Ramos (cell line): ENCODE measurements at regions not wholly inside any gene's neighbourhood (a gene's known extent, or its start where the extent isn't known, plus 50 kb on each side); places are given as distances from the start of the nearest gene placed in this dataset.
"Not testable (repeated sequence)": the region's sequence is repeated elsewhere in the genome, so short reads cannot be mapped to it uniquely, and the experiment has no call there.

Source experiments
- in situ Hi-C: fragments of 300-500 bp; cut with MboI; formaldehyde crosslinking; loops from one replicate; pipeline ENCODE4 v1.14.3; 2022; ENCODE audit warnings: low sequenced_read_pairs; ENCODE audit not compliant: unreplicated experiment

DNA sequence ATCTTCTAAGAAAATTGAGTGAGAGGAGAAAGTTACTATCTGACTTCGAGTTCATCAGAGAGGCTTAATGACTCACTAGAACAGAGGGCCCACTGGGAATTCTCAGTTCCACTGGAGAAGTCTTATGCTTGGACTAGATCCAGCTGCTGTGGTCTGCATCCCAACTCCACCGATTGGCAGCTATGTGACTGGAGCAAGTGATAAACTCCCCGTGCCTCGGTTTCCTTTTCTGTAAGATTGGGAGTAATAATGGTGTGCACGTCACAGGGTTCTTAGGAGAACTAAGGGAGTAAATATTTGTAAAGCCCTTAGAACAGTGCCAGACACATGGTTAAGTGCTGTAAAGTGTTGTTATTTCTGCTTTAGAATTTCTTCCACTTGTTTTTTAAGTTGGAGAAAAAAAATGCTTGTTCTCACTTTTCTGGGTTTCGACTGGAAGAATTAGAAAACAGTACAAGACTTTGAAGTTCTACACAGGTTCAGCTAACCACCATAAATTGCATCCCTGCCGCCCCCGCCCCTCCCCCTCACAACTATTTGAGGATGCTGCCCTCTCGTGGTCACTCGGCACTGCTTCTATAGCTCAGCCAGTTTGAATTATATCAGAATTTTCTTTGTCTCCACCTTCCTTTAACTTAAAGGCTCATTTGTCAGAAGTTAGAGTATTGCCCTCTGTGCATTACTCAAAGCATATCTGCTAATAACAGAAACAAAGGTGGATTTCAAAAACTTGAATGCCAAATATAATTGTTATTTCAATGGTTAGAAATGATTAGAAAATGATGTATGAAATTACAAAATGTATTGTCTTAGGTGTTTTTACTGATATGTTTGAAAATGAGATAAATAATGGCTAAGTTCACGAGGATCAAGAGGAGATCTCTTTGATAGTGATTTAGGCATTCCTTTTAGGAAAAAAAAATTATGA is 95.0 kb upstream of the IFNGR1 start:
- in situ Hi-C loops = loop anchor here (5.0 kb wide), 1 partner anchor 222 kb away; no protein-coding TSS in a partner anchor

DNA sequence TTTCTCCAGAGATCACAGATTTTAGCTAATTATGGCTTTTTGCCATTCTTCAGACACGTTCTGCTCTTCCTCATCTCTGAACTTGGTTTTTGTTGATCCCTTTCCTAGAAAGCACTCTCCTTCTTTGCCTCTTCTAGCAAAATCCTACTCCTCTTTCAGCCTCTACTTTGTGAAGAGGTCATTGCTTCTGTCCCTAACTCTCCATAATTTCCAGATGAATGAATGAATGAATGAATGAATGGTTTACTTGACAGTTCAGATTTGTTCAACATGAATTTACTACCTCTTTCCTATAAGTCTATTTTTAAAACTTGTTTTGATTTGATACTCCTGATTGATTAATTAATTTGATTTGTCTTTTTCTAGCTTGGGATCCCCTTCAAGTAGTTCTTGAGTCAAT is 94.0 kb upstream of the IFNGR1 start:
- in situ Hi-C loops = loop anchor here (5.0 kb wide), 1 partner anchor 221 kb away; no protein-coding TSS in a partner anchor

DNA sequence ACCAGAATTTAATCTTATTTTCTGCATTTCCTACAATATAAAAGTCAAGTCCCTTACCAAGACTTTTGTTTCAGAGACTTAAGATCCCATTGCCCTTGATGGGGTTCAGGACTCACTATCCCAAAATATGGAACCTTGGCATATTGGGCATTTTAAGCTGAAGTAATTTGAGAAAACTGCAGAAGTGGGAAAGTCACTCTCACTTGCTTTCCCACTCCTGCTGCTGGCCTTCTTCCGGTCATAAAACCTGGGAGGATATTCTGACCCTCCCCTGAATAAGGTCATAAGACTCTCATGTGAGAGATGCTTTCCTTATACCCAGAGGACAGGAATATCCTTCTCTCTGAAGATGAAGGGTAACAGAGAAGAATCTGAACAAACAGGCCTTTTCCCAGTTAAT is 92.8 kb upstream of the IFNGR1 start:
- in situ Hi-C loops = loop anchor here (5.0 kb wide), 1 partner anchor 220 kb away; no protein-coding TSS in a partner anchor

DNA sequence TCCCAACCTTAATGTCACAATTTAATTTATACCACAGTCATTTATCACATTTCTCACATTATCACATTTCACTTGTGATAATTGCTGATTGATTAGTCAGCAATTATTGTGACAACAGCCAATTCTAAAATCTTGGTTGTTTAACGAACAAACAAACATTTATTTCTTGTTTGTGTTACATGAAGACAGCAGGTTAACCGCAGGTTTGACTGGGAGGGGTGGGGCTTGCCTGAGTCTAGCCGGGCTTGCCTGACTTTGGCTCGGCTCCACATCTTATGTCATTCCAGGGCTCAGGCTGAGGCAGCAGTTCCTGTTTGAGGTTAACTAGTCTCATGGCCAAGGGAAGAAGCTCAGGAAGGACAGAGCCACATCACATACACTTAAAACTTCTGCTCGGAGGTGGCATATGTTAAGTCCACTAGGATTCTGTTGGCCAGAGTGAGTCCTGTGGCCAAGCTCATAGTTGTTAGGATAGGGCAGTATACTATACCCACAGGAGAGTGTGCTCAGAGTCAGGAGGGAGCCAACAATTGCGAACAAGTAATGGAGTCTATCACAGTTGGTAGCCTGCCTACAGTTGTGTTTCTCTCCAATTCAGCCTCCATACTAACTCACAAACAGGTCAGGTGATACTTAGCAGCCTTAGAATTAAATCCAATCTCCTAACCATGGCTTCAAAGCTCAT is 90.0 kb upstream of the IFNGR1 start:
- in situ Hi-C loops = no loop called here

DNA sequence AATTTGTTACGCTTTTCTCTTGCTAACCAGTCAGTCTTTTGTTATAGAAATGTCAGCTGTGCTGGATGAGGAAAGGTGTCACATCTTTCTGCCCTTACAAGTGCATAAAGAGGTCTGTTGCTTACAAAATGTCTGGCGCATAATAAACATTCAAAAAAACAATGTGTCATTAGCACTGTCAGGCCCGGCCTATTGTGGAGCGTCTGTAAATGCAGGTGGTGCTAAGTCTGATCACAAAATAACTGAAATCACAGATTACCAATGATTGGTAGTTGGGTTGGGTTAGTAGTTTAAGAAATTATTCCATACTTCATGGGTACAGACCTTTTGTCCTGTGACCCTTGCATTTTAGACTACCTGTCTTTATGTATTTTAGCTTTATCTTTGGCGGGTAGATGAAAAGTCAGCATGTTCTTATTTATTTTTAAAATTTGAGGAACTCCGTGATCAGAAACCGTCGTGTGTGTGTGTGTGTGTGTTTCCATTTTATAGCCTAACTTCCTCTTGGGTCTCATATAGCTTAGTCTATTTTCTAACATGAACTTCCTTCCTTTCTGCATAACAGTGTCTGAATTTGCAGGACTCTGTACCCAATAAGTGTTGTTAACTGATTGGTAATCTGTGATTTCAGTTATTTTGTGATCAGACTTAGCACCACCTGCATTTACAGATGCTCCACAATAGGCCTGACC is 88.1 kb upstream of the IFNGR1 start:
- in situ Hi-C loops = no loop called here

DNA sequence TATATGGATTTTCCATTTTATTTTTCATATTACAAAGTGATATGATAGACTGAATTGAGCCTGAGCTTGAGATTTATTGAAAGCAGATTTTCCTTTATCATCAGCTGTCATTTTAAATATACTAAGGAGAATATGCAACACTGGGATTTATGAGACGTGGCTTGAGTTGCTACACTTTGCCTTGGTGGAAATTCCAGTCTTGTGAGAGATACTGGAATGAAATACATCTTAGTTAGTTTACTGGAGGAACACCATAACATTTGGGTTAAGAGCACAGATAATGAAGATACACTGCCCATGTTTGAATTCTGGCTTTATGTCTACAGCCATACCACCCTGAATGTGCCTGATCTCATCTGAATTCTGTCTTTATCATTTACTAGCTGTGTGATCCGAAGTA is 86.5 kb upstream of the IFNGR1 start:
- in situ Hi-C loops = no loop called here

DNA sequence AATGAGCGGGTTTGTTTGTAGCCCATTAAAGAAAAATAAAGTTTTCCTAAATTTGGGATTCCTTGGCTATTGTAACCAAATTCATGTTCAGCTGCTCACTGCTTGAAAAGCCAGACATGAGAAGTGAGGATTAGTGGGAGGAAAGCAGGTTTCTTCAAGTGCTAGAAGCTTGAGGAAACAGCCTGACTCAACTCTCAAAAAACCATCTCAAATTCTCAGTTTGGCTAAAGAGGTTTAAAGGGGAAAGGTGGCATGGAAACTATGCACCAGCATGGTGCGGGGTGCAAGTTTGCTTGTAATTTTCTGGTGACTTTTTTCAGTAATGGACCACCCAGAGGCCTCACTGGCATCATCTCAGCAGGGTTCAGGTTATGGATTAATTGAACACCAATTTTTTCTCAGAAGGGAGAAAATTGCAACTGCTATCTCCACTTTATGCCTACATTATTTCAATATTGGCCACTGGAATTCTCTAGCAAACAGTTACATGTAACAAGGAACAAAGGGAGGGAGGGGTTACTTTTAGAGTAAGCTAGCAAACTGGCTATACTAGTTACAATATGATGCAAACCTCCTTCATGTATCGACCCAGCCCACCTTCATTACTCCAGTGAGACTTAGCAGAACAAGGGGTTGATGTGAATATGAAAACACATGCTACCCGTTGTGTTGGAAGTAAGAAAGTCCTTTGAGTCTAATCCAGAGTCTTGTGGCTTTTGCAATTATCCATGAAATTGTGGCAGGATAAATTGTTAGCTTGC is 85.0 kb upstream of the IFNGR1 start:
- in situ Hi-C loops = no loop called here

DNA sequence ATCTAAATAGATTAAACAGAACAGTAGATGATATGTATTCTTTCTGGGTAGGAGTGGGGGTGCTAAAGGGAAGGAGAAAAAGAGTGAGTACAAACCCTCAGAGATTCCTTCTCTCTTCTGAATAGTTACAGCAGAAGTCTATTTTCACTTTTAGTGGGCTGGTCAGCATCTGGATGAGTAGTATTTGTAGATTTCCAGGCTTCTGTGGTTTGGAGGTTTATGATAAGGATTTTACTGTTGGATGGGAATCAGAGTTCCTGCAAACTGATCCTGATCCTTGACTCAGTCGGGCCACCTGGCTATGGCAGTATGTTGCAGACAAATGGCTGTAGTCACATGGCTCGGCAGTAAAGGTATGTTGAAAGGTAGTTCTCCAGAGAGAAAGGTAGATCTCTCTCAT is 84.3 kb upstream of the IFNGR1 start:
- in situ Hi-C loops = no loop called here

DNA sequence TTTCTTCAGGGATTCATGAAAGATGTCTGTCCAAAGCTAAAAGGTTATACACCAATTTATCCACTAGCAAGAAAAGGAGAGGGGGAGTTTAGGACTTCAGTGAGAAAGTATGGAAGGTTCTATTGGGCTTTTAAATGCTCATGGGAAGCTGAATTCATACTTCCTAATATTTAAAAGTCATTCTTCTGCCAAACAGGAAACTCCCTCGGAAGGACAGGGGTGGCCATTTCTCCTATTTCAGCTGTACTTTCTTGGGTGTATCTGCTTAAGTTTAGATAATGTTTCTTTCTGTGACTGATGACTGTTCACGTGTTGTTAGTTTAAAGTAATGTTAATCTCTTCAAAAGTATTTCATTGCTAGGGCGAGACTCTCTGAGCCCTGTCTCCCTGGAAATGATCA is 80.5 kb upstream of the IFNGR1 start:
- in situ Hi-C loops = no loop called here

DNA sequence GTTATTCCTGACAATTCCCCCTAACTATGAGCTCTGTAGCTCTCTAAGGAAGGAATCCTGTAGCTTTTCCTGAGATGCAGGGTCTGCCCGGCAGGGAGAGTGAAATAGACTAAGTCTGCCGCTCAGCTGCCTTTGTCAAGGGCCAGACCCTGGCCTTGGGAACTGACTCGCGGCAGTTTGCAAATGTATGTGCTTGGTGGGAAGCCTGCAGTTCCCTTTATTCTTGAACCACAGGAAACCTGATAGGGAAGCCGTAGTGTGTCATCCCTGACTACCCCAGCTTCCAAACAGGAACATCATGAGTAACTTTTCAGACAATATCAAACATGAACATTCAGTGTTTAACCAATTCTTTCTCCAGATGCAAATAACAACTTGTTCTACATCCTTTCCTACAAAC is 78.7 kb upstream of the IFNGR1 start:
- in situ Hi-C loops = no loop called here

DNA sequence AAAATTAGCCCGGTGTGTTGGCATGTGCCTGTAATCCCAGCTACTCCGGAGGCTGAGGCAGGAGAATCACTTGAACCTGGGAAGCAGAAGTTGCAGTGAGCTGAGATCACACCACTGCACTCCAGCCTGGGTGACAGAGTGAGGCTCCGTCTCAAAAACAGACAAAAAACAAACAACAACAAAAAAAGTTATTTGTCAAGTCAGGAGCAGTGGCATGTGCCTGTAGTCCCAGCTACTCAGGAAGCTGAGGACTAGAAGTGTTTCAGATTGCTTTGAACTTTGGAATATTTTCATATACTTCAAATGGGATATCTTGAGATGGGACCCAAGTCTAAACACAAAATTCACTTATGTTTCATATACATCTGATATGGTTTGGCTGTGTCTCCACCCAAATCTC is 73.1 kb upstream of the IFNGR1 start:
- in situ Hi-C loops = not testable (repeated sequence)

DNA sequence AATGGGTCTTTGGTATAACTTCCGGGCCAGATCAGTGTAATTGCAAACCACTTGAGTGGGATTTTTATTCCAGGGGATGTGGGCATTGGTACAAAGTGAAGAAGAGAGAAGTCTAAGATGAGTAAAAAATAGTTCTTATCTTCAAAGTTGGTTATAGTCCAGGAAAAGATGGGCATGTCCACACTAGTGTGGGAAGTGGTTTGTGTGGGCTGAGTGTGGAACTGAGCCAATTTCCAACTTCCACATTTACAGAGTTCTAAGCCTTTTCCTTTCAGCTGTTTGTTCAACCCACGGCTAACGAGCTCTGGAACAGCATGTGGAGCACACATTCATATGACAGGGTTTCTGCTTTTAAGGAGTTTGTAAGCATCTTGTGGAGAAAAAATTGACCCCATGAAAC is 72.3 kb upstream of the IFNGR1 start:
- in situ Hi-C loops = no loop called here

DNA sequence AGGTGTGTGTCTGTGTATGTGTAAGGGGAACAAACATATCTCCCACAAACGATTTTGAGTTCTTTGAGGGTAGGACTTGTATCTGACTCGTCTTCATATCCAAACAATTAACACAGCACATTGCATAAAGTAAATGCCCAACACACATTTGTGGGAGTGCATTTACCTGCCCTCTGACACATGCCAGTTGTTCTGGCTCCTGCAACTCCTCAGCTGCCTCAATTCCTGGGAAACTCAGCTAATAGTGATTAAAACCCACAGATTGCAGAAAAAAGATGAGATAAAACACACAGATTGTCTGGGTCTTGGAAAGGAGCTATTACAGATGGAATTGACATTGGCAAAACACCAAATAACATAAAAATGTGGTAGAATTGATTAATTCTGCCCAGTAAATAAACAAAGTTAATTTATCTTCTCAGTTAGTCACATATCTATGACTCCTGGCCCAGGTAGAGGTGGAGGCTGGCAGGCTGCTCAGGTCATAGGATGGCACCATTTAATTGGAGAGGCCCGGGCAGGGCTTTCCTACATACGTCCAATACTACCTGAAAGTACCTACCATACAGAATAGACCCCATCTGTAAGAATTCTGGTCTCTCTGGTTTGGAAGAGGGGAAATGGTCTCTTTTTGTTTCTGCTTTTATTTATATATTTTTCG is 71.5 kb upstream of the IFNGR1 start:
- in situ Hi-C loops = no loop called here

DNA sequence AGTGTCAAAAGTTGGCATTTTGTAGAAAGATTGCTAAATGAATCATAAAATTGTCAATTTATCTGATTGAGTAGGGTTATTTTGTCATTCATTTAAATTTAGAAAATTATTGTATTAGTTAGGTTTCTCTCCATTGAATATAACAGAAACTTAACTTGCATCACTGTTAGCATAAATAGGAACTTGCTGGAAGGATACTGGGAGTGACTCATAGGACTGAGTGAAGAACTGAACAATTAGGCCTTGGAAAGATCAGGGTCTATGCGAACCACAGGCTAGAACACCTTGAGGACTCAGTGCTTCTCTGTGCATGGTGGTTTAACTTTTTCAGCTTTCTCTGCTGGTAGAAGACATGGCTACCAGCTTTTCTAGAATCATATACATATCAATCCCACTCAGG is 67.7 kb upstream of the IFNGR1 start:
- in situ Hi-C loops = no loop called here

DNA sequence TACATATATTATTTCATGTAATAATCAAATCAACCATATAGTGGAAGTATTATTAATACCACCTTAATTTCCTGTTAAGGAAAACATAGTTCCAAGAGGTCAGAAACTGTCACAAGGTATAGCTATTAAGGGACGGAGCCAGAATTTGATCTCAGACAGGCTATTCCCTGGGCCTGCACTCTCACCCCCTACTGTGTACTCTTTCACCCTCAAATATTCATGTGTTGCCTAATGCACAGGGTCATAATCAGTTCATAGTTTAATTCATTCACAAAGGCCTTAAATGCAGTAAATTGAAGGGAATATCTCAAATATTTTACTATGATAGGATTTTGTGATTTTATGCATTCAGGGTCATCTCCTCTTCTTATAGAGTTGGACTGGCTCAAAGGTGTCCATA is 67.2 kb upstream of the IFNGR1 start:
- in situ Hi-C loops = no loop called here

DNA sequence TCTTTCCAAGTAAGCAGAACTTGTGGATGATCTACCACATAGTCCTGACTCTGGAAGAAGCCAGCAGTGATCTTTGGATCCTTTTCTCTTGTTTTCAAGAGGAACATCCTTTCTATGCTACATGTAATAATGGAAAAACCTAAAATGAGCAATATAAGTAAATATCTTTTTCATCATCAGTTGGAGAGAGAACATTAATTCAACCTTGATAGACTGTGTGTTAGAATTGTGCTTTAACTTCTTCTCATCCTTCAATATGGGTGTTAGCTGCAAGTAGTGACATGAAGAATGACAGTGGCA is 65.6 kb upstream of the IFNGR1 start:
- in situ Hi-C loops = no loop called here

DNA sequence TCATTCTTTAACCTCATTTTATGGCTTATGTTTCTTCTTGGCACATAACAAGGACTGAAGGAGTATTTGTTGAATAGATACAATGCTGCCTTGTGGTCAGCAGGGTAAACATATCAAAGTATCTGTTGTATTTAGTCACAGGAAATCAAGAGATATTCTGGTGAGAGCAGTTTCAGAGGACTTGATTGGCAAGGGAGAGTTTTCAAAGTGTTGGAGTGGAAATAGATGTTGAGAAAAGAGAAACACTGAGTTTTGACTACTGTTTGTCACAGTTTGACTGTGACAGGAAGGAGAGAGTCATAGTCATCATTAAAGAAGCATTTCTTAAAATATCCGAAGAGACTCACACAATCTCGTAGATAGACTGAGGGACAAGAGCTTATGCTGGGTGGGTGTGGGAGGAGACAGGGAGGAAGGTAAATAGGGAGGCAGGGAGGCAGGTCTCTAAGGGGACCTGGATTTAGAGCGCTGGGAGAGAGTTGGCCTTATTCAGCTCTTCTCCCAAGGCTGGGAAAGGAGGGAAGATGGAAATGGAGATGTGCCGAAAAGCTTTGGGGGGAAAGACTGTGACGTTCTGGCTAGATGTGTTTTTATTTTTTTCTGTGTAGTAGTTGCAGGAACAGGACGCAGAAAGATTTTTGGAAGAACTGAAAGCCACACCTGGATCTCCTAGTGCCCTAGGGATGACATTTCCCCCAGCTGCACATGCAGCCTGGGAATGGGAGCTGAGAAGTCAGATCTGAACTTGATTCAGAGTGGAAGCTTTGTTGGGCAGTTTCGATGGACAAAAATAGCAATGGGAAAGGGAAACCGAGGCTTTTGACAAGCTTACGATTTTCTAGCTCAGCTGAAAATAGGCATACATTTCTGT is 65.0 kb upstream of the IFNGR1 start:
- in situ Hi-C loops = no loop called here

DNA sequence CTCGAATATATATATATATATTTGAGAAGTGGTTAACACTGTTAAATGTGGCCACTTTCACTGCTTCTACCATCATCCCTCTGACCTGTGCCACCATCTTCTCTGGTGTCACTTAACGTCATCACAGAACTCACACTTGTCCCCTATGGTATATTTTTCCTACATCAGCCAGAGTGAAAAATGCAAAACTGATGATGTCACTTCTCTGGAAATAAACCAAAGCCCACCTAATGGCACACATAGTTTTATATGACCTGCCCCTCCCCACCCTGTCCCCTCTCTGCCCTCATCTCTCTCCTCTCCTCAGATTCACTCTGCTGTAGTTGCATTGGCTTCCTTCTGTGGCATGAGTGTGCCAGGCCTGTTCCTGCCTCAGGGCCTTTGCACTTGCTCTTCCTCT is 63.9 kb upstream of the IFNGR1 start:
- in situ Hi-C loops = no loop called here

DNA sequence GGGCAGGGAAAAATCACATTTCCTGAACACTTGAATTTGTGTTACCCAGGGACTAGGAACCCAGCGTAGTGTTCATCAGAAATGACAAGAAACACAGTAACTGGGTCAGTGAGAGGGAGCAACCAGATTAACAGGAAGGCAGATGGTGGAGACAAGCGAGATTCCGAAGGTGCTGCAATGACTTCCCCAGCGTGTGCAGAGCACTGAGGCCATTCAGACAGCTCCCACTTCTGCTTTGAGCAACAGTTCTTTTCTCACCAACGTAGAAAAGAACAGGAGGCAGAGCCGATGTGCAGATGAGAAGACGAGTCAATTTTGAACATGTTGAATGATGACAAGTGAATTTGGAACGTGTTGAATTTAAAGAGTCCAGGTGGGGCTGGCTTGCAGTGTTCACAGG is 63.1 kb upstream of the IFNGR1 start:
- in situ Hi-C loops = no loop called here
